ENCODE measurements at regions not wholly inside any gene's neighbourhood (a gene's known extent, or its start where the extent isn't known, plus 50 kb on each side); places are given as distances from the start of the nearest gene placed in this dataset.
A peak's percentile ranks its signal among the peaks of the same experiment; 100 is the strongest.

DNA sequence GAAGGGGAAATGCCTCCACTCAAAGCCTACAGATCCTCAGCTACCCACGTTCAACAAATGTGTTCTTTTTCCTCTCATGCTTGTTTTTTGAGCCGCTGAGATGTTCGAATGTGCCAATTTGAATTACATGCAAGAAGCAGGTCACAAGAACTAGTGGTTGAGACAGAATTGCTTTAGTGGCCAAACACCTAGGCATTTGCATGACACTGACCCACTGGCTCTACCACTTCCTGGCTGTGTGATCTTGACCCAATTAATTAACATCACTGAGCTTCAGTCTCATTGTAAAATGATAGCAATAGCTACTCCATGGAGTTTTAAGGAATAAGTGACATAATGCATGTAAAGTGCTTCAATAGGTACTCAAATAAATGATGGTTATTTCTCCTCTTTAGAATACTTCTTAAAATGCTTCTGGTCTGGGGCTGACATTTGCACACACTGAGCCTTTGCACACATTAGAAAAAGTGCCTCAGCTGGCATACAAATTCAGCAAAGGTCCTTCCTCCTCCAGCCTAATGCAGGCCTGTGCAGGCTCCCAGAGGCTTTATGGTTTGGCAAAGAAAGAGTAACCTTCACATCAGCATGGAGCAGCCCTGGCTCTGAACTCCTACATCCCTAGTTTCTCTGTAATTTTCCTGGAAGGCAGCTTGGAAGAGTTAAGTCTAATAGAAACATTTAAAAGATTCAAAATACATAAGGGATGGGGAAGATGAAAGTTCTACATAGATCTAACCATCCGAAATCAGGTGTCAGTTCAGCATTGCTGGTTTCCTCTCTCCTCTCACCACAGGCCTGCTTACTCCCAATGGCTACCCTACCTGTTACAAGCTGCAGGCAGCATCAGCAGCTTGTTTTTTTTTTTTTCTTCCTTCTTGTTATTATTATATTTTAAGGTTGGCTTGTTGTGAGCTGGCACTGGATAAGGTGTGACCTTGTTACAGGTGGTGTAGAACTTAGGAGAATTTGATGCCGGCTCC lies 107.4 kb downstream of the TBX19 start:
- no peak for DNase-seq (ENCODE audit: low read depth in 1 of 2, low spot score in 1 of 2)

DNA sequence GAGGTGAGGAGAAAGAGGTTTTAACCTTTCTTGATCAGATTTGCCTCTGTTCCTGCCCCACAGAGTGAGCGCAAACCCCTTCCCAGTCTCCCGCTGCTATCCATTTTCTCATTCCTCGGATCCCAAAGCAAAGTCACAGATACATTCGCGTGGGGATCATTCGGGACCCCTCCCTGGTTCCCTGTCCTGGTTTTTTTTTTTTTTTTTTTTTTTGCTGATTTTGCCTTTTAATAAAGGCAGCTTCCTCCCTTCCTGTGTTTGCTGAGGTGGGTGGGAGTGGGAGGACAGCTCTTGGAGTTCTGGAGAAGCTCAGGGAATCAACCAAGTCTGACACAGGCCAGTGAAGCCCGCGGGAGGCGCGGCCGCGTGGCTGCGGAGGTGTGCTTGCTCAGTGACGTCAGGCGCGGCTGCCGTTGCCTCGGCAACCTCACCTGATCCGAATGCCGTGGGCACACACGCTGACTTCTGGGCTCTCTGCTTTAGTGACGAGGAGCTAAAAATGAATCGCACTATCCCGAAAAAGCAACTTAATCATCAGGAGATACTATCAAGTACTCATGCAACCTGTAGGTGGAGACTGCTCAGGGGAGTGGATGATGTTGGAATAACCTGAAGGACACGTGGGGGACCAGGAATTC lies 106.4 kb downstream of the TBX19 start:
- peak; percentile 38 to 67 for DNase-seq (ENCODE audit: low read depth in 1 of 2, low spot score in 1 of 2)

DNA sequence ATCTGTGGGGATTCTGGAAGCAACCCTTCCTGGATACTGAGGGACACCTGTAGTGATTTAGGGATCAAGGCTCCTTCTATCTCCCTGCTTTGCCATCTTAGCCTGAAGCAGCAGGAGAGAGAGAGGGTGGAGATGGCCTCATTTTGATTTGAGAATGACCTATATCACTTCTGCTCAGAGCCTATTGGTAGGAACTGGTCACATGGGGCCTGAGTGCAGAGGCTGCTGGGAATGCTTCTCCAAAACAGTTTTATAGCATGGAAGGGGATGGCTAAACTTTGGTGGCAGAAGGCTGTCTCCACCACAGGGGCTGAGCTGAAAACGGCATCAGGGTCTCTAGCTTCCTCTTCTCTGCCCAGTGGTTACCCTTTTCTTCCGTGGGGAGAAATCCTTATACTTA lies 105.8 kb downstream of the TBX19 start:
- DNase-seq (ENCODE audit: low read depth in 1 of 2, low spot score in 1 of 2): no peak

DNA sequence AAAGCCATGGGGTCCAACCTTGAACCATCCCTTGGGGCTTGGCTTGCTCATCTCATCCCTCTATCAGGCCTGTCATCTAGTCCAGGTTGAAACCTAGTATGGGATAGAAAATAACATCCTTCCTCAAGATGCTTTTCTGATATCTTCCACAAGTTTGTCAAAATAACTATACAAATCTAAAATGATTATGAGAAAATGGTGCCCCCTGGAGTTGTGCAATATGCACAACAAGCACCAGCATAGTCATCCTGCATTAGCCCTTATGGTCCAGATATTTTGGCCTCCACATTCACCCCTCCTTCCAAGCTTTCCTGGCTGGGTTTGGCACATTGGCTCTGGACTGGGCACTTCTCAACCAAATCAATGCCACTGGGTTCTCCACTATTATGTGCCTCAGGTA lies 101.2 kb downstream of the TBX19 start:
- DNase-seq (ENCODE audit: low read depth in 1 of 2, low spot score in 1 of 2): no peak

DNA sequence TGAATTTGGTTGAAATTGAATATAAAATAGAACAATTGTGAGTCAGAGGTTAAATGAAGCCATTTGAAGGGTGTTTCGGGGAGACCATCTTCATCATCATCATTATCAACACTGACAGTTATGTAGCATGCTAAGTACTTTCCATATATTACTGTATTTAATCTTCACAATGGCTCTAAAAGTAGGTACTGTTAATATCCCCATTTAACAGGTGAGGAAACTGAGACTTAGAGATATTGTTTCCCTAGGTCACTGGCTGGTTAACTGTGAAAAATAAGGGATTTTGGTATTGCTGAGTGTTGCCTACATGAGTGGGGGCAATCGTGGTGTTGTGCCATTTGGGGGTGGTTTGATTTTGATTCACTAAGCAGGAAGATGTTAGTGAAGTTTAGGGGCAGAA lies 100.3 kb downstream of the TBX19 start:
- DNase-seq (ENCODE audit: low read depth in 1 of 2, low spot score in 1 of 2): no peak

DNA sequence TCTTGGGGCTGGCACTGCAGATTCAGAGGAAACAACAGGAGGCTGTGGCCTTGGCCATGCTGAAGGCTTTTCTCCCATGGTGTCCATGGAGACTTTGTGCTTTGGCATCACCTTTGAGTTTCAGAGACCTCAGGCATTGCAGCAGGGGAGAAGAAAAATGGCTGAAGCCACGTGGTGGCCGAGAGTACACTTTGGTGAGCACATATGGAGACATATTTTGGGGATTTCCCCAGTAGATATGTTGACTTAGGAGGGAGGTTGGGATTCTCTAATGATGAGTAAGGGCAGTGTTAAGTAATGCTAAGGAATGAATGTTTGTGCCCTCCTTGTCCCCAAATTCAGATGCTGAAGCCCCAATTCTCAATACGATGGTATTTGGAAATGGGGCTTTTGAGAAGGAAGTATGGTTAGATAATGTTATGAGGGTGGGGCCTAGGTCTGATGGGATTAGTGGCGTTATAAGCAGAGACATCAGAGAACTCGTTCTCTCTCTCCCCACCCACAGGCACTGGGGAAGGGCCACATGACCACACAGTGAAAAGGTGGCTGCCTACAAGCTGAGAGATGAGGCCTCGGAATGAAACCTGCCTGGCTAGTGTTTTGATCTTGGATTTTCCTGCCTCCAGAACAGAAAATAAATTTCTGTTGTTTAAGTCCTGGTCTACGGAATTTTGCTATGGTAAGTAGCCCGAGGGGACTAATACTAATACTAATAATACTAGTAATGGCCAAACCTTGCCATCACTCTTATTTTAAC lies 98.6 kb downstream of the TBX19 start:
- DNase-seq (ENCODE audit: low read depth in 1 of 2, low spot score in 1 of 2): no peak

DNA sequence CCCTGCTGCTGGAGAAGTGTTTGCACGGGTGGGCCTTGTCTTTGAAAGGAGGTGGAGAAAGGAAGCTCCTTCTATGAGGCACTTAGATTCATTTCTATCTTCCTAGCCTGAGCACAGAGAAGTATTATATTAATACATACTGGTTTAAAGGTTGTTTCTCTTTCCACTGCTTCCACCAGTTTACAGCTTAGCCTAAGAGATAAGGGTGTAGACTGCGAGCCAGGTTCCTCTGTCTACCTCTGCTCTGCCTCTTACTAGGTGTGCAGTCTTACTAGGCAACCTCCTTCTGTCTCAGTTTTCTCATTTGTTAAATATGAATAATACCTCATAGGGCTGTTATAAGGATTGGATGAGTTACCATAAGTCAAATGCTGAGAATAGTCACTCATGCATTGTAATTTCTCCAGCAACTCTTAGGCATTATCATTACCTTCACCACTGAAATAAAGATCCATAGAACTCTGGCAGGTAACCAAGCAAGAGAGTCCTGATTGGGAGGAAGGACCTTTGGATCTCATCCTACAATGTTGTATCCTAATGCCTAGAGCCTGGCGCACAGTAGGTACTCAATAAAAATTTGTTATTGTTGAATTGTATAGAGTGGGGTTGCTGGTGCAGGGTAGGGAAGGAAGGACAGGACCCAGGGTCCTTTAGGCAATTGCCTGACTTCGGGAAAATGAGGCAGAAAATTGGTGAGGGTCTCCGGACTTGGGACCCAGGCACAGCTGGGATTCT lies 95.1 kb downstream of the TBX19 start:
- no peak for DNase-seq (ENCODE audit: low read depth in 1 of 2, low spot score in 1 of 2)

DNA sequence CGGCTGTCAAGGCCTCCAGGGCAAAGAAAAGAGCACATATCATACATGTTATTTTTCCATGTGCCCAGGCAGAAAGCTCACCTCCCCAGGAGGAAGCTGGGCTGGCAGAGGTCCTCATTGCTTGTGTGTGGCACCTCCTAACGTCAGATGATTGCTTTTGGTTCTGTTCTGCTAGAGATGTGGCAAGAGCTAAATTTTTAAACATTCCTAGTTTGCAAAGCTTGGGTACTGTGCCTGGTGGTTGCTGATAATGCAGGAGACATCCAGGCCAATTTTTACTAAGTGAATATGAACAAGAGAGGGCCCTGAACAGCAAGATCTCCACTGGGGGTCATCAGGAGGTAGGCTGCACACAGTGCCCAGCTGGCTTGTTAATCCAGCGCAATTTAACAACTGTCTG lies 93.9 kb downstream of the TBX19 start:
- no peak for DNase-seq (ENCODE audit: low read depth in 1 of 2, low spot score in 1 of 2)

DNA sequence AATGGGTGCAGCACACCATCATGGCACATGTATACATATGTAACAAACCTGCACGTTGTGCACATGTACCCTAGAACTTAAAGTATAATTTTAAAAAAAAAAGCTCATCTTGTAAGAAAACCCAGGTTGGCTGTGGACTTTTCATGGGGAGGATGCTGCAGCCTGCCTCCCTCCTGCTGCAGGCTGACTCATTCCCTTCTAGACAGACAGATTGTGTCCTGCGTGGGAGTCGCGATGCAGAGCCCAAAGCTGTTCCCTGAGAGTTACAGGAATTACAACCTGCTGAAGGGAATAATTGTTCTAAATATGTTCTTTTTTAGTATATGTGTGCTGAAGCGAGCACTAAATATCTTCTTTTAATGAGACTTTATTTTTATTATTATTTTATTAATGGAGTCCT lies 93.2 kb downstream of the TBX19 start:
- DNase-seq (ENCODE audit: low read depth in 1 of 2, low spot score in 1 of 2): no peak

DNA sequence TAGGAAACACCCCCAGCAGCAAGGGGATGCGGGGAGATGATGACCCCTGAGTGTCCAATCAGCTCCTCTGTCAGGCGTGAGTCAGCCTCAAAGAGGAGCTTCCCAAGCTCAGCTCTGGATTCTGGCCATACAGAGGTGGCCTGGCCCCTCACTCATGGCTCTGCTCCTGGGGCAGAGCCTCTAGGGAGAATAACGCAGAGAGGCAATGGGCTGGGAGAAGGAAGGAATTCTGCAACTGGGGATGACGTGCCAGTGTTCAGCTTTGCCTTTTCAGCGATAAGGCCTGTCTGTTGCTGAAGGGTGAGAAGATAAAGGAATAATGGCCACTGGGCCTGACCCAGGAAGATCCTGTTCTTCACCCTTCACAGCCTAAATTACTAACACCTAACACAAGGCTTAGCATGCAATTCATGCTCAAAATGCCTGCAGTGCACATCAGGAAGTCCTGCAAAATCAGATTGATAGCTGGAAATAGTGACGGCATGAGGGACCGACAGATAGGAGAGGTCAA lies 92.2 kb downstream of the TBX19 start:
- DNase-seq (ENCODE audit: low read depth in 1 of 2, low spot score in 1 of 2): no peak

DNA sequence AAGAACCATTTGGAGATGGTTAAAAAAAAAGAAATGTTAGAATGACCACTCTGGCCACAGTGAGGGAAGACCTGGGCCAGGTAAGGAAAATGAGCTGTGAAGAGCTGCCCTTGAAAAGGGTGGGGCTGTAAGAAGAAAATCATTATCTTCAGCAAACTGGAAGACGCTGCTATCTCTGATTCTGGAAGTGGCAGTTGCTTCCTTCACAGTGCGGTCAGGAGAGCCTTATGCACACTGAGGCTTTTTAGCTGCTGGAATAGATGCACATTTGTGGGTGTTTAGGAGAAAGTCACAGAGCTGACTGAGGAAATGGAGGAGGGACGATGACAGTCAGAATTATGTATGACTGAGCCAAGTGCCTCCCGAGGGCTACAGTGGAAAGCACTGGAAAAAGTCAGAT lies 91.6 kb downstream of the TBX19 start:
- no peak for DNase-seq (ENCODE audit: low read depth in 1 of 2, low spot score in 1 of 2)

DNA sequence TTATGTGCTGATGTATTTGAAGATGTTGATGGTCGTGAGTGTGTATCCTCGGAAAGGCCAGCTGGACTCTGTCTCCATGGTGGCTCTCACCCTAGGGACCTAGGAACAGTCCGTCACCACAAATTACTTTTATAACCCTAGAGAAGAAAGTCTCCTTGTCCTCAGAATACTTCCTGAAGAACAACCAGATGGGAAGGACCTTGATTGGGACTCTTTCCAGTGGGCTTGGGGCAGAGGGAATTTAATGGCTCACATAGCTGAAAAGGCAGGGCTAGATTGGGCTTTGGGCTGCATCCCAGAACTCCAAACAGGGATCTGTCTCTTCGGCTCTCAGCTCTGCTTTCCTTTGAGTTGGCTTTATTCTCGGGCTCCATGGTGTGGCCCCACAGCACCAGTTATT lies 90.8 kb downstream of the TBX19 start:
- DNase-seq (ENCODE audit: low read depth in 1 of 2, low spot score in 1 of 2): no peak

DNA sequence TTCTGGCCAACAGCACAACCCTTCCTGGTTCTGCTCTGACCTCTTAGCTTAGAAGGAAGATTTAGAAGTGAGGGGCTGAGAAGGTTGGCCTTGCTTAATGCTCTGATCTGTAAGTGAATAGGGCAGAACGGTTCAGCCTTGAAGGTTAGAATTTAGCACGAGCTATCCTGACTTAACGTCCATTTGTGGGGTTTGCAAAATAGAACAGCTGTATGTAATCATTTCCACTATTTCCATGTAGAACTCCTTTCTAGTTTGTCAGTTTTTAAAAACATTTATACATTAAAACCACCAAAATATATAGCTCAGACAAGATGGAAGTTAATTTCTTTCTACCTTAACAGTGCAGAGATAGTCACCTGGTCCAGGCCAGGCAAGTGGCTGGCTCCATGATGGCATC lies 89.9 kb downstream of the TBX19 start:
- DNase-seq (ENCODE audit: low read depth in 1 of 2, low spot score in 1 of 2): no peak

DNA sequence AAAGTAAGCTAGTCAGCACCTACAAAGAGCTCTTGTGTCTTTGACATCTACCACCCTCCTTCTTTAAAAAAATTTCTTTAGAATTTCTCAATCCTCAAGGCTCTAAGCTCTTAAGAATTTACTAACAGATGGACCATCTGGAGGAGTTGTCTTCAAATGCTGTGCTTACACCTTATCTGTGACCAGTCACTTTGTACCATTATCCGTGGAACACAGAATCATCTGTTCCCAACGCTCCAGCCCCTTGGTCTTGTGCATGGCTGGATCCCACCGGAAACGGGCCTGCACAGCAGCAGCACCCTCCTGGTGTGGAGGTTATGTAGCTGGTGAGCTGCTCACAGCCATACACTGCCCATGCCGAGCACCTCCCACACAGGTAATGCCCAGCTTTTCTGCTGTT lies 89.0 kb downstream of the TBX19 start:
- no peak for DNase-seq (ENCODE audit: low read depth in 1 of 2, low spot score in 1 of 2)

DNA sequence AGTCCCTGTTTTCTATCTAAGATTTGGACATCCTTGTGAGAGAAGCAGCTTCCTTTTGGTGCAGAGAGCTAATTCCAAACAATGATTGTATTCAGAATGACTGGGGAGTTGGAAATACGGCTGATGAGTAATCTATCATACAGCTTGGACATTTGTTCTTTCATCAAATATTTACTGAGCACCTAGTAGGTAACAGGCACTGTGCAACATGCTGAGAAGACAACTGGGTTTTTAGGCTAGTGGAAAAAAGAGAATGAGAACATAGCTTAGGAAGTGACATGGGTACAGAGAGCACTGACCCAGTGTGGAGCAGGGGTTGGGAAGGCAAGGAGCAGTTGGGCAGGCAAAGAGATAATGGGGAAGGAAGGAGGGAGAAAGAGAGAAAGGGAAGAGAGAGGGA lies 87.5 kb downstream of the TBX19 start:
- DNase-seq (ENCODE audit: low read depth in 1 of 2, low spot score in 1 of 2): no peak

DNA sequence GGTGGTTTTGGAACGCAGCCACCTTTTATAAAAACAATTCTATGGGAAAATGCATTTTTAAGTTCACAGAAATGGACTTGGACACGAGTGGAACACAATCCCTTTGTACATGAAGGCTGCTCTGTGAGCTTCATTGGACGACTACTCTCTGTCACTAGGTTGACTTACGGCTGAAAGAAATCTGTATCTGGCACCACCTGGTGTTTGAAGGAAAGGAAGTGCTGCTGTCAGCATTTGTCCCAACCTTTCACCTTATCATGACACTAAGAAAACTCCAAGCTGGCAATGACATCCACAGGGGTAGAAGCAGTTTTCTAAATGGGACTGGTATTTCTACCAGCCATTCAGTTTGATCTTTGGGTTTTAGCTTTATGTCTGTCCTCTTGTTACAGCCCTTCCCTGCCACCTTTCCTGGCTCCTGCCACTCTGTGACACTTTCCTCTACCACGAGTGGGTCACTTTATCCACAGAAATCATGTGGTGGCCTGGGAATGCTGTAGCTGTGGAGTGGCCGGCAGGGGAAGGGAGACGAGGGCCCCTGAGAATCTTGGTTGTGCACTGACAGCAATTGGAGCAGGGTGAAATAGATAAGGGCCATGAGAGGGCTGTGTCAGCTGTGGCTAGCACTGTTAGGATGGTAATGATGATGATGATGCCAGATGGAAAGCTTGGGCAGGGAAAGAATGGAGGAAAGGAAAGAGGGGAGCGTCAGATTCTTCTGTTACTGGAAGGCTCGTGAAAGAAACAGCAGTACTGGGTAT lies 85.2 kb downstream of the TBX19 start:
- DNase-seq (ENCODE audit: low read depth in 1 of 2, low spot score in 1 of 2): no peak
